Activated naive CD4-positive, alpha-beta T cell treated with anti-CD3 and anti-CD28 coated beads for 36 hours (primary cell): ENCODE measurements at regions not wholly inside any gene's neighbourhood (a gene's known extent, or its start where the extent isn't known, plus 50 kb on each side); places are given as distances from the start of the nearest gene placed in this dataset.
"Not testable (repeated sequence)": the region's sequence is repeated elsewhere in the genome, so short reads cannot be mapped to it uniquely, and the experiment has no call there.

Experiments used
- CTCF ChIA-PET: fragments of 350-600 bp; sonication (Branson Sonifier 250); formaldehyde crosslinking; loops from one replicate; lab custom pipeline; 2021; ENCODE audit warnings: antibody characterized with exemption; lab: Charles Lee
- DNase-seq: peaks from one replicate; pipeline ENCODE4 v3.0.0-alpha.2; 2020
- H3K27ac Mint-ChIP-seq: one replicate; pipeline ENCODE4 v1.8.0; 2021; ENCODE audit warnings: mild to moderate bottlenecking, mixed read lengths
- H3K27me3 Mint-ChIP-seq: one replicate; pipeline ENCODE4 v1.8.0; 2021; ENCODE audit warnings: low read depth, mixed read lengths
- H3K36me3 Mint-ChIP-seq: one replicate; pipeline ENCODE4 v1.8.0; 2021; ENCODE audit warnings: low read depth, mixed read lengths
- H3K4me1 Mint-ChIP-seq: one replicate; pipeline ENCODE4 v1.8.0; 2021; ENCODE audit warnings: low read depth, mixed read lengths
- H3K4me3 Mint-ChIP-seq: one replicate; pipeline ENCODE4 v1.8.0; 2021; ENCODE audit warnings: mild to moderate bottlenecking, moderate library complexity, mixed read lengths
- H3K9me3 Mint-ChIP-seq: one replicate; pipeline ENCODE4 v1.8.0; 2021; ENCODE audit warnings: mixed read lengths
- intact Hi-C: fragments of 100-400 bp; cut with micrococcal nuclease; formaldehyde crosslinking; loops from one replicate; pipeline ENCODE4 v1.15.1; 2023

DNA sequence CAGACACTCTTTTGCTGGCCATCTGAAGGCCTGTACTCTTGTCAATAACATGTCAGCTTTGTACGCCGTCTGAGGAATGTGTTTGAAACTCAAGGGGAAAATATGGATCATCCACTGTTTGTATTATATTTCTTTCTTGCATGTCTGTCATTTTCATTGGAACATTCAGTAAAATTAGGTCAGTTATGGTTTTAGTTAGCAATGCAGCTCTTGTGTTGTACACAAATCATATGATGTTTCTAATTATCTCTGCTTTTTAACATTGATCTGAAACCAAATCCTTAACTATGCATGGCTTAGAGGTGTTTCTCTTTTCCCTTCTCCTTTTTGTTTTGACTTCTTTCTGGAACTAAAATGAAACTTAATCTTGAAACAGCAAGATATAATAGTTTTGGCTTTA is 333.6 kb upstream of the PRICKLE1 start:
- H3K4me1 Mint-ChIP-seq: no peaks in the 10 kb centered on the region
- no peak overlapping the region for H3K27ac Mint-ChIP-seq
- H3K36me3 Mint-ChIP-seq: no peaks in the 10 kb centered on the region
- no peaks in the 10 kb centered on the region for H3K27me3 Mint-ChIP-seq
- CTCF ChIA-PET: no interaction called here
- no peaks in the 10 kb centered on the region for H3K9me3 Mint-ChIP-seq
- no peak overlapping the region for H3K4me3 Mint-ChIP-seq
- DNase-seq: no peak
- intact Hi-C loops: no loop called here

DNA sequence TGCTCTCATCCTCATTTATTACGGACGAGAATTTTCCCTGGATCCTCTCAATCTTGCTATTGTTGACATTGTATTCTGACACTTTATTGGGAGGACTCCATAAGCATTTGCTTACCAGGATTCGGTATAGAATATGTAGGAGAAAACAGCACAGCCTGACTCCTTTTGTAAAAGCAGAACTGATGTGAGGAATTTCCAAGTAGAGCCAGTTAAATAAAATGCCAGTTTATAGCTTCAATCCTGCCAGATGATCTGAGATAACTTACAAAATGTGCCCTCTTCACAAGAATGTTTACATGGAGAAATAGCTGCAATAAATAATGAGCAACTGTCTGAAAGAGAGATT is 332.9 kb upstream of the PRICKLE1 start:
- no peaks in the 10 kb centered on the region for H3K36me3 Mint-ChIP-seq
- no peaks in the 10 kb centered on the region for H3K9me3 Mint-ChIP-seq
- no peaks in the 10 kb centered on the region for H3K4me1 Mint-ChIP-seq
- no peaks in the 10 kb centered on the region for H3K27me3 Mint-ChIP-seq
- CTCF ChIA-PET: no interaction called here
- DNase-seq: no peak
- no peak overlapping the region for H3K27ac Mint-ChIP-seq
- H3K4me3 Mint-ChIP-seq: no peak overlapping the region
- intact Hi-C loops: no loop called here

DNA sequence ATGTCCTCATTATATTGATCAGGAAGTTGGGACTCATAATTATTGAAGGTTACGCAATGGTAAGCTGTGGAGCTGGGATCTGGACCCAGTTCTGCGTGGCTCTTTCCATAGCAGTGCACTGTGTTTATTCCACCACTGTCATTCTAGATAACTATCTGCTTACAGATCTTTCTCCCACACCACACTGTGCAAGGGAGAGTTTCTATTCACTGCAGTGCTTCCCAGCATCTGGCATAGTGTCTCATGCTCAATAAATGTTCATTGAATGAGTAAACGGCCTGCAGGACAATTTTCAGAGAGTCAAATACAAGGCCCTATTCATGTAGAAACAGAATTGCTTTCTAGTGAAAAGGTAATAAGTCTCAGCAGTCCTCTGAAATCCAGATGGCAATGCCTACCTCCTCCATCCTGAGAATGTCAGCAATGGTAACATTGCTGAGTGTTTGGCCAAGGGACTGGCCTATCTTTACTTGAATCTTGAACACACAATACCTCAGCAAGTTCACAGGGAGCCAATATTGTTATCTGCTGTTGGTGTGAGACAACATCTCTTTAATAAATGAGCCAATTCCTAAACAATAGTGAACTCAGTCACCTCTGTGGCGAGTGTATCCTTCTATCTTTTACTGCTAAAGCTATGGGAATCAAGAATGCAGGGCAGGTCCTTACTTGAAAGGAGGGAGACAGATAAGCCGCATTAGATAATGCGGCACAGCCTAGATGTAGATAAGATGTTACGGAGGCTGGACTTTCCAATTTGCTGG is 332.4 kb upstream of the PRICKLE1 start:
- H3K27ac Mint-ChIP-seq: no peak overlapping the region
- no peaks in the 10 kb centered on the region for H3K27me3 Mint-ChIP-seq
- DNase-seq: no peak
- H3K4me3 Mint-ChIP-seq: no peak overlapping the region
- no peaks in the 10 kb centered on the region for H3K4me1 Mint-ChIP-seq
- H3K36me3 Mint-ChIP-seq: no peaks in the 10 kb centered on the region
- intact Hi-C loops: no loop called here
- CTCF ChIA-PET: no interaction called here
- no peaks in the 10 kb centered on the region for H3K9me3 Mint-ChIP-seq

DNA sequence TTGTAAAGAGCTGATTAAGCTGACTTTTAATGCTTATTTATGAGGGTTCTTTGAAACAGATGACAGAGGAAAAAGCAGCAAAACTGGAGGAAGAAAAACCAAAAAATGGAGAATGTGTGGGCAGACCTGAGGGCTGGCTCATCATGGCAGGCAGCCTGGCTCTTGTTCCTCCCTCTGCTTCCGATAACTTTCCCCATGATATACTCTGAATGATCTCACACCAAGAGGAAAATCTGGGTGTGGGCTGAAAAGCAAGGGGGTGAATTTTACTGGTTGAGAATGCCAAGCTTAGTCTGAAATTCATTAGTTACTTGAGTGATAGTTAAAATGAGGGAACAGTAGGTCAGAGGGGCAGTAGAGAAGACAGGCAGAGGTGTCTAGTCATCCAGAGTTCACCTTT is 330.1 kb upstream of the PRICKLE1 start:
- H3K27ac Mint-ChIP-seq: no peak overlapping the region
- intact Hi-C loops: no loop called here
- CTCF ChIA-PET: no interaction called here
- H3K9me3 Mint-ChIP-seq: no peaks in the 10 kb centered on the region
- no peaks in the 10 kb centered on the region for H3K27me3 Mint-ChIP-seq
- no peaks in the 10 kb centered on the region for H3K36me3 Mint-ChIP-seq
- no peak overlapping the region for H3K4me3 Mint-ChIP-seq
- DNase-seq: no peak
- H3K4me1 Mint-ChIP-seq: no peaks in the 10 kb centered on the region

DNA sequence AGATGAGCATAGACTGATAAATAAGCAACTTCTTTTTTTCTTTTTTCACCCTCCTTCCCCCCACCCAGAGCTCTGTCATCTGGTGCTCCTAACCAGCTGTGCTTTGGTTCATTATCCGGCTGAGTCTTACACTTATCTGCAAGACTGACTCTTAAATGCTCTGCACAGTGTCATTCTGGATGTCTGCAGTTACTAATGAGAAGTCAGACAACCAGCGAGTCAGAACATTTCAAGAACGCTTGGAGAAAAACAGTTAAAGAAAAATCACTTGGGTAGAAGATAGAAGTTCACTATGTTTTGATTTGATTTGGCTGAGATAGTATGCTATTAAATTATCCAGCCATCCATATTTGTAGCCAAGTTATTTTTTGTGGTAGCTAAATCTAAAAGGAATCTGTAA is 328.9 kb upstream of the PRICKLE1 start:
- no peaks in the 10 kb centered on the region for H3K36me3 Mint-ChIP-seq
- intact Hi-C loops: no loop called here
- no peaks in the 10 kb centered on the region for H3K9me3 Mint-ChIP-seq
- no peak overlapping the region for H3K27ac Mint-ChIP-seq
- CTCF ChIA-PET: no interaction called here
- no peak for DNase-seq
- H3K4me3 Mint-ChIP-seq: no peak overlapping the region
- H3K4me1 Mint-ChIP-seq: no peaks in the 10 kb centered on the region
- no peaks in the 10 kb centered on the region for H3K27me3 Mint-ChIP-seq

DNA sequence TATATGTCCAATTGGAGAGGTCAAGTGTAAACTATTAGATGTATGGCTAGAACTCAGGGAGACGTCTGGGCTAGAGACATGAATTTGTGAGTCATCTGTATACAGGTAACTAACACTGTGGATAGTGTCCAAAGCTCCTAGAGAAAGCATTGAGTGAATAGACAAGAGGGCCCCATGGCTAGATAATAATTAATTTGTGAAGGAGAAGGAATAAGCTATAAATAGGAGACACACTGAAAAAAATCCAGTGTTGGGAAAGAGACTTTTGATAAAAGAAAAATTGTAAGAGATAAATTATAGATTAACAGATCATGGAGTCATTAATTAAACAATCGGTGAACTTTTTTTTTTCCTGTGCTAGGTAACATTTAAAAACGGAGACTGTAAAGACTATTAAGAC is 326.6 kb upstream of the PRICKLE1 start:
- intact Hi-C loops: no loop called here
- no peaks in the 10 kb centered on the region for H3K36me3 Mint-ChIP-seq
- H3K9me3 Mint-ChIP-seq: peaks cover 1% of the 10 kb centered on the region
- CTCF ChIA-PET: no interaction called here
- H3K4me3 Mint-ChIP-seq: no peak overlapping the region
- no peak for DNase-seq
- no peaks in the 10 kb centered on the region for H3K27me3 Mint-ChIP-seq
- no peaks in the 10 kb centered on the region for H3K4me1 Mint-ChIP-seq
- no peak overlapping the region for H3K27ac Mint-ChIP-seq

DNA sequence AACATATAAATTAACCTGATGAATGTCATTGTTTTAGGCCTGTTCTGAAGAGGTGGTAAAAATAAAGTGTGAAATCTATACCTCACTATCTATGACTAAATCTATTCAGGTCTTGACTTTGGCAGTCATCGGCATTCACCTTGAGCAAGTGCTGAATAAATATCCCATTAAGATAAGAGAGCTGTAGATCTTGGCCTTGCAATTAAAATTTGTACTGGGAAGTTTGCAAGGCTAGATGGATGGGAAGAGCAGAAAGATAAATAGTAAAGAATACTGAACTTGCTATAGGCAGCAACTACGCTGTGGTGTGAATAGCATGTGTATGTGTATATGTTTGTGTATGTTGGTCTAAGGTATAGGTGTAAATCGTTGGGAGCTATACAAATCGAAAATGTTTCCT is 325.9 kb upstream of the PRICKLE1 start:
- CTCF ChIA-PET: no interaction called here
- no peaks in the 10 kb centered on the region for H3K27me3 Mint-ChIP-seq
- DNase-seq: no peak
- intact Hi-C loops: no loop called here
- no peak overlapping the region for H3K4me3 Mint-ChIP-seq
- H3K9me3 Mint-ChIP-seq: peaks cover 1% of the 10 kb centered on the region
- H3K4me1 Mint-ChIP-seq: no peaks in the 10 kb centered on the region
- no peak overlapping the region for H3K27ac Mint-ChIP-seq
- no peaks in the 10 kb centered on the region for H3K36me3 Mint-ChIP-seq

DNA sequence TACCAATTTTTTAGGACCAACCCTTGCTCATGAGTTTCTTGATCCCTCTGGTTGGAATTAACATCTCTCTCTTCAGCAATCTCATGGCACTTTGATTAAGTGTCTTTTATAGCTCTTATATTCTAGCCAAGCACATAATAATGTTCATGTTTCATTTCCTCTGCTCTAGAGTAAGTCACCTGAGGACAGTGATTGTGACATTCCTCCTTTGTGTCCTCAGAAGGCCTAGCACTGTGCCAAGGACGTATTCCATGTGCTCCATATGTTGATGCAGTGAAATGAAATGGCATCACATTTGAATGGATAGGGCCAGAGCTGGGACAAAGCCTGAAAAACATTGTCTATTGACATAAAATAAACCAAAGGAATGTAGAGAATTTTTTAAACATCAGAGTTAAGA is 322.8 kb upstream of the PRICKLE1 start:
- intact Hi-C loops: no loop called here

DNA sequence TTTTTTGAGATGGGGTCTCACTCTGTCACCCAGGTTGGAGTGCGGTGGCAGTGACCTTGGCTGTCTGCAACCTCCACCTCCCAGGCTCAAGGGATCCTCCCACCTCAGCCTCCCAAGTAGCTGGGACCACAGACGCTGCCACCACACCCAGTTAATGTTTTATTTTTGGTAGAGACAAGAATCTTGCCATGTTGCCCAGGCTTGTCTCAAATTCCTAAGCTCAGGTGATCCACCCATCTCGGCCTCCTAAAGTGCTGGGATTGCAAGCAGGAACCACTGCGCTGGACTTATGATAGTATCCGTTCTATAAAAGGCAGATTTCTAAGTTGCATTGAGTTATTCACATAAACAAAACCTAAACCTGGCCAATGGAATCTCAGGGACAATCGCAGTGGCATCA is 321.1 kb upstream of the PRICKLE1 start:
- Mint-ChIP-seq H3K4me3 (no peak overlapping the region), H3K4me1 (no peaks in the 10 kb centered on the region), H3K27ac (no peak overlapping the region), H3K27me3 (no peaks in the 10 kb centered on the region), H3K9me3 (peaks cover 6% of the 10 kb centered on the region), H3K36me3 (no peaks in the 10 kb centered on the region)
- CTCF ChIA-PET: no interaction called here
- intact Hi-C loops: no loop called here
- DNase-seq: no peak

More for the DNA sequence above, 322.8 kb upstream of the PRICKLE1 start:
- DNase-seq: no peak
- H3K27me3 Mint-ChIP-seq: no peaks in the 10 kb centered on the region
- CTCF ChIA-PET: no interaction called here
- peaks cover 3% of the 10 kb centered on the region for H3K9me3 Mint-ChIP-seq
- H3K4me3 Mint-ChIP-seq: no peak overlapping the region
- H3K27ac Mint-ChIP-seq: no peak overlapping the region
- H3K4me1 Mint-ChIP-seq: no peaks in the 10 kb centered on the region
- no peaks in the 10 kb centered on the region for H3K36me3 Mint-ChIP-seq

DNA sequence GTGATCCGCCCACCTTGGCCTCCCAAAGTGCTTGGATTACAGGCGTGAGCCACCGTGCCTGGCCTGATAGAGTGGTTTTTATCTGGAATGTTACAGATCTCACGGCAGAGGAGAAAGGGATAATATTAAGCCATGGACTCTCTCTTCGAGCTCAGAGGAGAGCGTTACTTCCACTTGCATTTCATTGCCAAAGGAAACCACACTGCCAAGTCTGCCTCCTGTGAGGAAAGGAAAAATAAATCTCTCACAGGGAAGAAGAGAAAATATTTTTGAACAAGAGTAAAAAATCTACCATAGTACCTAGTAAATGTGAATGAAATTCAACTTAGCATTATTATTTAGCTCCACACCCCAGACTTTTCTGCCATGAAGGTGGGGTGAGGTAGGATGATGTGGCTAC is 319.2 kb upstream of the PRICKLE1 start:
- Mint-ChIP-seq H3K36me3 (no peaks in the 10 kb centered on the region), H3K27ac (no peak overlapping the region), H3K27me3 (no peaks in the 10 kb centered on the region), H3K4me3 (no peak overlapping the region), H3K9me3 (peaks cover 6% of the 10 kb centered on the region), H3K4me1 (no peaks in the 10 kb centered on the region)
- DNase-seq: no peak
- CTCF ChIA-PET: no interaction called here
- intact Hi-C loops: no loop called here

DNA sequence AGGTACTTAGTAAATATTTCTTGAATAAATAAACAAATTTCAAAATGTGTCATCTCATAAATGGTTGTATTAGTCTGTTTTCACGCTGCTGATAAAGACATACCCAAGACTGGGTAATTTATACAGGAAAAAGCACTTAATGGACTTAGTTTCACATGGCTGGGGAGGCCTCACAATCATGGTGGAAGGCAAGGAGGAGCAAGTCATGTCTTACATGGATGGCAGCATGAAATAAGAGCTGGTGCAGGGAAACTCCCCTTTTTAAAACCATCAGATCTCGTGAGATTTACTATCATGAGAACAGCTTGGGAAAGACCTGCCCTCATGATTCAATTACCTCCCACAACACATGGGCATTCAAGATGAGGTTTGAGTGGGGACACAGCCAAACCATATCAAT is 317.3 kb upstream of the PRICKLE1 start:
- intact Hi-C loops, CTCF ChIA-PET: not testable (repeated sequence)

DNA sequence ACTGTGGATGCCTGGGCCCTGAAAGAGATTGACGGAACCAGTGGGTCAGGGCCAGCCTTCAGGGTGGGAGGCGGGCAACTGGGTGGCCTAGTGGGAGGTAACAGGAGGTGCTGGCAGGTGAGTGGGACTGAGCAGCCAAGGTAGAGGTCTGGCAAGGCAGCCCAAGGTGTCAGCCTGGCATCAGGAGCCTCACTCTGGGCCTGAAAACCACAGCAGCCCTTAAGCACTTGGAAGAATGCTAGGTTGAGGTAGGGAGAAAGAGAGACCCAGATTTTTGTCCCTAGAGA is 315.8 kb upstream of the PRICKLE1 start:
- no peaks in the 10 kb centered on the region for H3K27me3 Mint-ChIP-seq
- no peak overlapping the region for H3K27ac Mint-ChIP-seq
- no peak overlapping the region for H3K4me3 Mint-ChIP-seq
- intact Hi-C loops: no loop called here
- H3K9me3 Mint-ChIP-seq: peaks cover 5% of the 10 kb centered on the region
- CTCF ChIA-PET: no interaction called here
- no peaks in the 10 kb centered on the region for H3K4me1 Mint-ChIP-seq
- no peak for DNase-seq
- no peaks in the 10 kb centered on the region for H3K36me3 Mint-ChIP-seq

More for the DNA sequence above, 317.3 kb upstream of the PRICKLE1 start:
- H3K27me3 Mint-ChIP-seq, DNase-seq, H3K27ac Mint-ChIP-seq, H3K4me3 Mint-ChIP-seq, H3K9me3 Mint-ChIP-seq, H3K4me1 Mint-ChIP-seq, H3K36me3 Mint-ChIP-seq: not testable (repeated sequence)

DNA sequence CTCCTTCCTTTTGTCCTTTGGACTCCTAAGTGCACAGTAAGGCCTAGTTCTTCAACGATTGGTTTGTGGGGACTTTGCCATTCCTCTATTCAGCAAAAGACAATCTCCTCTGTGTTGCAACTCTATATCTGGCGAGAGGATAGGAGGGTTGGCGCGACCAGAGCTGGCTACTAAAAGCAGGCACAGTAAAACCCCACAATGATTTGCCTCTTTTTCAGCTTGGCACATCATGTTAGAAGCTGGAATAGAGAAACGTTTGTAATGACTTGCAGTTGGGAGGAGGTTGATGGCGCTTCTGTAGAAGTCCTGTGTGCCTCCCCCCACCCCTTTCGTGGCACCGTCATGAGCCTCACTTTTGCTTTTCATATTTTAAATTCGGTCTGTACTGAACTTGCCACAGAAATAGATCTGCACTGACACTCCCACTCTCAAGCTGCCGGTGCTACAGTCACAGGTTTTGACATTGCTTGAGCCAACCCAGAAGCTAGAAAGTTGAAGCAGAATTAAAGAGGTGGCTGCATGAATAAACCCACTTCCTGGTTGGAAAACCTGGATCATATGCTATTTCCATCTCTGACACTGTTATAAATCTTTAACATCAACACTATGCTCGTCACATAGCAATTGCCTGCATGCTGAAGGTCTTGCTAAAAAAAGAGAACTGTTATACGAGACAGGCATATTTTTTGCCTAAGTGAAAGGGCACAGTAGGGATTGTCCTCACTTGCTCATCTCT is 315.3 kb upstream of the PRICKLE1 start:
- DNase-seq: no peak
- intact Hi-C loops: no loop called here
- Mint-ChIP-seq H3K27me3 (no peaks in the 10 kb centered on the region), H3K4me1 (no peaks in the 10 kb centered on the region), H3K4me3 (no peak overlapping the region), H3K27ac (no peak overlapping the region), H3K36me3 (no peaks in the 10 kb centered on the region), H3K9me3 (peaks cover 5% of the 10 kb centered on the region)
- CTCF ChIA-PET: interaction anchor here (0.7 kb wide), 1 partner anchor 48 kb away, joined by 3 read pairs; no protein-coding TSS in a partner anchor
